HL-60 (cell line): ENCODE measurements at regions not wholly inside any gene's neighbourhood (a gene's known extent, or its start where the extent isn't known, plus 50 kb on each side); places are given as distances from the start of the nearest gene placed in this dataset.

Experiments used
- CTCF ChIP-seq: IDR thresholded peaks from one replicate; pipeline ENCODE4 v1.5.1; 2011; ENCODE audit warnings: low read length, control low read depth, inconsistent platforms; ENCODE audit not compliant: insufficient read depth
- GABPA ChIP-seq: IDR thresholded peaks from 2 replicates; pipeline ENCODE4 v1.6.1; 2012; ENCODE audit warnings: low read depth
- SPI1 ChIP-seq: IDR thresholded peaks from 2 replicates; pipeline ENCODE4 v1.6.1; 2012; ENCODE audit warnings: low read depth, mild to moderate bottlenecking, borderline replicate concordance
- TF ChIP-seq, protein P1 (sequence below): IDR thresholded peaks from 2 replicates; pipeline ENCODE4 v1.6.1; 2012; ENCODE audit warnings: low read depth; ENCODE audit not compliant: insufficient replicate concordance

DNA sequence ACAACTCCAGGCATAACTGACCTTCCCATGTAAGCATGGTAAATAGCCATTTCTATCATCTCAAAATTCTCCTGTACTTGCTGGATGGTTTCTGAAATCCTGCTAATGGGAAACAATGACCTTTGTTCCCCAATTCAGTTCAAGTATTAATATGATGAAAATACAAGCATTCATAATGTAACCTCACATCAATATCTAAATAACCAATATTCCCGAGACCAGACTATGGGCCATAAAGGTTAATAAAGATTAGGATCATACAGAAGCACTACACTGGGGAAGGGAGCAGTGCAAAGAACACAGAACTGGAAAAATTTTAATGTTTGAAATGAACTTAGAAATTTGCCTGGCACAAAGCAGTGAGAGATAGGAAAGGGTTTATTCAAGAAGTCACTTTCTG is 151.3 kb upstream of the SETMAR start:
- TF ChIP-seq CTCF (no peak), SPI1 (no peak), GABPA (no peak)
- TF ChIP-seq, protein P1, sequence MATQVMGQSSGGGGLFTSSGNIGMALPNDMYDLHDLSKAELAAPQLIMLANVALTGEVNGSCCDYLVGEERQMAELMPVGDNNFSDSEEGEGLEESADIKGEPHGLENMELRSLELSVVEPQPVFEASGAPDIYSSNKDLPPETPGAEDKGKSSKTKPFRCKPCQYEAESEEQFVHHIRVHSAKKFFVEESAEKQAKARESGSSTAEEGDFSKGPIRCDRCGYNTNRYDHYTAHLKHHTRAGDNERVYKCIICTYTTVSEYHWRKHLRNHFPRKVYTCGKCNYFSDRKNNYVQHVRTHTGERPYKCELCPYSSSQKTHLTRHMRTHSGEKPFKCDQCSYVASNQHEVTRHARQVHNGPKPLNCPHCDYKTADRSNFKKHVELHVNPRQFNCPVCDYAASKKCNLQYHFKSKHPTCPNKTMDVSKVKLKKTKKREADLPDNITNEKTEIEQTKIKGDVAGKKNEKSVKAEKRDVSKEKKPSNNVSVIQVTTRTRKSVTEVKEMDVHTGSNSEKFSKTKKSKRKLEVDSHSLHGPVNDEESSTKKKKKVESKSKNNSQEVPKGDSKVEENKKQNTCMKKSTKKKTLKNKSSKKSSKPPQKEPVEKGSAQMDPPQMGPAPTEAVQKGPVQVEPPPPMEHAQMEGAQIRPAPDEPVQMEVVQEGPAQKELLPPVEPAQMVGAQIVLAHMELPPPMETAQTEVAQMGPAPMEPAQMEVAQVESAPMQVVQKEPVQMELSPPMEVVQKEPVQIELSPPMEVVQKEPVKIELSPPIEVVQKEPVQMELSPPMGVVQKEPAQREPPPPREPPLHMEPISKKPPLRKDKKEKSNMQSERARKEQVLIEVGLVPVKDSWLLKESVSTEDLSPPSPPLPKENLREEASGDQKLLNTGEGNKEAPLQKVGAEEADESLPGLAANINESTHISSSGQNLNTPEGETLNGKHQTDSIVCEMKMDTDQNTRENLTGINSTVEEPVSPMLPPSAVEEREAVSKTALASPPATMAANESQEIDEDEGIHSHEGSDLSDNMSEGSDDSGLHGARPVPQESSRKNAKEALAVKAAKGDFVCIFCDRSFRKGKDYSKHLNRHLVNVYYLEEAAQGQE: no peak
